ENCODE measurements at regions not wholly inside any gene's neighbourhood (a gene's known extent, or its start where the extent isn't known, plus 50 kb on each side); places are given as distances from the start of the nearest gene placed in this dataset.

- no peaks in the 10 kb centered on the region for H3K27me3 Mint-ChIP-seq (ENCODE audit: low read depth)
- DNase-seq (ENCODE audit: low spot score in 2 of 2, unreplicated experiment in 2 of 2): no peak
- TF ChIP-seq CTCF (IDR thresholded peaks at IDR 0.05; ENCODE audit: unreplicated experiment): no peak
- no peaks in the 10 kb centered on the region for H3K9me3 Mint-ChIP-seq
- H3K4me1 Mint-ChIP-seq: peaks cover 3% of the 10 kb centered on the region
- no peaks in the 10 kb centered on the region for H3K36me3 Mint-ChIP-seq
- H3K27ac Mint-ChIP-seq: no peak overlapping the region
- H3K4me3 Mint-ChIP-seq: no peak overlapping the region
Measured at GRCh38 chr11:24155792-24156191, 341.1 kb upstream of the LUZP2 start.

GRCh38 chr11:24157316-24157715, 339.5 kb upstream of the LUZP2 start:
- H3K27me3 Mint-ChIP-seq (ENCODE audit: low read depth): no peaks in the 10 kb centered on the region
- peaks cover 3% of the 10 kb centered on the region for H3K4me1 Mint-ChIP-seq
- no peak for TF ChIP-seq CTCF (IDR thresholded peaks at IDR 0.05; ENCODE audit: unreplicated experiment)
- H3K4me3 Mint-ChIP-seq: no peak overlapping the region
- no peak for DNase-seq (ENCODE audit: low spot score in 2 of 2, unreplicated experiment in 2 of 2)
- no peaks in the 10 kb centered on the region for H3K36me3 Mint-ChIP-seq
- H3K9me3 Mint-ChIP-seq: no peaks in the 10 kb centered on the region
- no peak overlapping the region for H3K27ac Mint-ChIP-seq

GRCh38 chr11:24161587-24161986, 335.3 kb upstream of the LUZP2 start:
- no peak for DNase-seq (ENCODE audit: low spot score in 2 of 2, unreplicated experiment in 2 of 2)
- H3K4me1 Mint-ChIP-seq: no peaks in the 10 kb centered on the region
- no peak overlapping the region for H3K27ac Mint-ChIP-seq
- no peaks in the 10 kb centered on the region for H3K36me3 Mint-ChIP-seq
- no peaks in the 10 kb centered on the region for H3K27me3 Mint-ChIP-seq (ENCODE audit: low read depth)
- H3K9me3 Mint-ChIP-seq: no peaks in the 10 kb centered on the region
- H3K4me3 Mint-ChIP-seq: no peak overlapping the region
- TF ChIP-seq CTCF (IDR thresholded peaks at IDR 0.05; ENCODE audit: unreplicated experiment): no peak

GRCh38 chr11:24163146-24163545, 333.7 kb upstream of the LUZP2 start:
- Mint-ChIP-seq H3K9me3 (no peaks in the 10 kb centered on the region), H3K27me3 (ENCODE audit: low read depth) (no peaks in the 10 kb centered on the region)
- DNase-seq (ENCODE audit: low spot score in 2 of 2, unreplicated experiment in 2 of 2): no peak

GRCh38 chr11:24163841-24164240, 333.0 kb upstream of the LUZP2 start:
- DNase-seq (ENCODE audit: low spot score in 2 of 2, unreplicated experiment in 2 of 2): no peak
- H3K4me3 Mint-ChIP-seq: no peak overlapping the region
- no peak for TF ChIP-seq CTCF (IDR thresholded peaks at IDR 0.05; ENCODE audit: unreplicated experiment)
- H3K27me3 Mint-ChIP-seq (ENCODE audit: low read depth): no peaks in the 10 kb centered on the region
- no peaks in the 10 kb centered on the region for H3K4me1 Mint-ChIP-seq
- no peaks in the 10 kb centered on the region for H3K9me3 Mint-ChIP-seq
- no peaks in the 10 kb centered on the region for H3K36me3 Mint-ChIP-seq
- H3K27ac Mint-ChIP-seq: no peak overlapping the region

More at GRCh38 chr11:24163146-24163545, 333.7 kb upstream of the LUZP2 start:
- no peaks in the 10 kb centered on the region for H3K4me1 Mint-ChIP-seq
- no peak overlapping the region for H3K4me3 Mint-ChIP-seq
- H3K36me3 Mint-ChIP-seq: no peaks in the 10 kb centered on the region
- no peak overlapping the region for H3K27ac Mint-ChIP-seq
- no peak for TF ChIP-seq CTCF (IDR thresholded peaks at IDR 0.05; ENCODE audit: unreplicated experiment)

- DNase-seq (ENCODE audit: low spot score in 2 of 2, unreplicated experiment in 2 of 2): no peak
- Mint-ChIP-seq H3K9me3 (no peaks in the 10 kb centered on the region), H3K27me3 (ENCODE audit: low read depth) (no peaks in the 10 kb centered on the region), H3K4me1 (no peaks in the 10 kb centered on the region), H3K36me3 (no peaks in the 10 kb centered on the region), H3K4me3 (no peak overlapping the region), H3K27ac (no peak overlapping the region)
- no peak for TF ChIP-seq CTCF (IDR thresholded peaks at IDR 0.05; ENCODE audit: unreplicated experiment)
Measured at GRCh38 chr11:24171869-24172268, 325.0 kb upstream of the LUZP2 start.
